NCI-H774 (cell line): ENCODE measurements at regions not wholly inside any gene's neighbourhood (a gene's known extent, or its start where the extent isn't known, plus 50 kb on each side); places are given as distances from the start of the nearest gene placed in this dataset.

ENCODE experiments used
- DNase-seq: peaks from one replicate; lab custom pipeline; 2025; lab: John Stamatoyannopoulos, UW

DNA sequence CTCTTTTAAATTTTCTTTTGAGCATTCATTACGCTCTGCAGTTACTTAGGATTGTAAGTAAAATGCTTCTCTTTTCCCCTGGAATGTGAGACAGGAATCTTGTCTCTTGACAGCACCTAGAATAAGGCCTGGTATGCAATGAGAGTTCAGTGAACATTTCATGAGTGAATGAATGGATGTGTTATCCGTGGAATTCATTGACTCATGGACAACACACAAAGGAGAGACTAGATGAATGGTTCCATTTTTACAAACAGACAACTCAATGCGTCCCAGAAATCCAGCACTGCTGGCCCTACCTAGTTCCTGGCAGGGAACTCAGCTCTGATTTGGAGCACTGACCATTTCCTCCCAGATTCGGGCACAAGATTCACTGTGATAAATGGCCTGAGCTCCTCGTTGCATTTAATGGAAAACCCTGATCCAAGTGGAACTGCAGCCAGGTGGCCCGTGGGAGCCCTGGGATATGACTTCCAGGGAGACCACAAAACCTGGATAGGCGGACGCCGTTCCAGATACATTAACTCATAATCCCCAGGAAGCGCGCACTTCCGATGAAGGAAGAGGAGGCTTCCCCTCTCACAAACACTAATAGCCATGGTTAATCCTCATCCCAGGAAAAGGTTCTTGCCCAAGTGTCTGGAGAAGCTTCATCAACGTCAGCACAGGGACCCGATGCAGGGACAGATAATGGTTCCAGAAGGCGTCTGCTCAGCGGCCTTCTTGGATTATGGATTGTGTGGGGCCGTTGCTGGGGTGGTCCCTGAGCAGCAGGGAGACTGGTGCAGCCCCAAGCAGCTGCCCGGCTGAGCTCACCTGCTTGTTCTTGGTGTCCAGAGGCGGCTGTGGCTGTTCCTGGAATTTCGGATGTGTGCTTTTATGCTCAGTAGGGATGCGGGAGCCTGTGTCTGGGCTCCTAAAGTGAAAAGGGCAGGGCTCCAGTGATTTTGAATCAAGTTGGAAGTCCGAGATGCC is 211.1 kb upstream of the TSHZ3 start:
- DNase-seq, result no peak

GRCh38 chr19:31562966-31563612 is 213.9 kb upstream of the TSHZ3 start:
- DNase-seq, result no peak

GRCh38 chr19:31567776-31568175 is 218.5 kb upstream of the TSHZ3 start:
- DNase-seq, result no peak

DNA sequence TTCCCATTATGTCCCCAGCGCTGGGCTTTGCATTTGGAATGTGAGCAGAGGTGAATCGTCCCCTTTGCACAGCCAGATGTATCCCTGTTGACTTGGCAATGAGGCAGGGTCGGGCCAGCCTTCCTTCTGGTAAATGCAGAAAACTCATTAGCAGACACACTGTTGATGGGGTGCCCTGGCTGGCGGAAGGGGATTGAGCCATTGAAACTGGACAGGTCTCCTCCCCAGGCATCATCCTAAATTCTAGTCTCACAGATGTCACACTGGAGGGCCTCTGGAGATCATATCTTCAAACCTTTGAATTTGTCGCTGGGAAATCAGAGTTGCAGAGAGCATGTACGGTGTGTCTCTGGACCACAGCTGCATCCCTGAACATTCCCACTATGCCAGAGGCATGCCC is 219.5 kb upstream of the TSHZ3 start:
- no peak for DNase-seq

DNA sequence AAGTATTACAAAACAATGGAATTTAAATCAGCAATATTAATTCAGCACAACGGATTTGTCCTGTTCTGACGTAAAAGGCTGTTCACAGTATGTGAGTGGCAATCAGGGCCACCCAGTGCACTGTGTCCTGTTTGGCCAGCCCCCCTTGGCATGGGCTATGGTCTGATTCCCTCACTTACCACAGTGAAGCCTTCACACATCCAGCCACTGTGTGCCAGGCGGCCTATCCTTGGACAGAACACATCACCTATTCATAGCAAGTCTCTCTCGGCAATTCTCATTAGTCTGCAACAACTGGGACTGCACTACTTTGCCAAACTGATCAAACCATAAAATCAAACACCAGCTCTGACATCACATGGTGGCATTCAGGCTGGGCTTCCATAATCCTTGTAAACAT is 221.5 kb upstream of the TSHZ3 start:
- DNase-seq, result no peak

- no peak for DNase-seq
Measured at GRCh38 chr19:31572102-31572975, 223.1 kb upstream of the TSHZ3 start.

- no peak for DNase-seq
Measured at GRCh38 chr19:31572976-31573298, 223.7 kb upstream of the TSHZ3 start.

DNA sequence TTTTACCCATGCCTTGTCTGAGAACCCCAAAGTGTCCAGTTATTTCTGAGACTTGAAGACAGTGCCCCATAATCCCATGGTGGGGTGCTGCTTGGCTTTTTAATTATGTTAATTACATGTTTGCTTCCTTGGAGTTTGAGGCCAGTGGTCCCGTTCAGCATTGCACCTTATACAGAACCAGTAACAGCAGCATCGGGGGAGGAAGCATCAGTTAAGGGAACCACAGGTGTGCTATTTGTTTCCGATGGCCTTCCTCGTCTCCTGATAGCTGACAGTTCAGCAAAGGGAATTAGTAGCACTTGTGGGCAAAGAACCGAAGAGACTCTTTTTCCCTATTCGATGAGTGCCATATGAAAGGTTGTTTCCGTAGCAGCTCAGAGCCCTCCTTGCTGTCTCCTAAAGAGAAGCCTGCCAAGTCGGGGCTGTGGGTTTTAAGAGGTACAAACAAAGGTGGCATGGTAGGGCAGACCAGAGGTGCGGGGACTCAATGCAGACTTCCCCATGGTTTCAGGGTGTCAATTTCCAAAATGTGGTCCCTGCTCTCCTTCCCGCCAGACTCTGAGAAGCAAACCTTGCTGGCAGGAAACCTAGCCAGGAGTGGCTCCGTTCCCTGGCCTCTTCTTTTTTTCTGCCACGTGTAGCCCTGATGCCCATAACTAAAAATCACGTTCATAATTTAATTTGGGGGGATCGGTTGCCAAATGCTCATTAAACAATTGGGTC is 225.2 kb upstream of the TSHZ3 start:
- DNase-seq, result no peak

- DNase-seq, result no peak
Measured at GRCh38 chr19:31575846-31576335, 226.7 kb upstream of the TSHZ3 start.

DNA sequence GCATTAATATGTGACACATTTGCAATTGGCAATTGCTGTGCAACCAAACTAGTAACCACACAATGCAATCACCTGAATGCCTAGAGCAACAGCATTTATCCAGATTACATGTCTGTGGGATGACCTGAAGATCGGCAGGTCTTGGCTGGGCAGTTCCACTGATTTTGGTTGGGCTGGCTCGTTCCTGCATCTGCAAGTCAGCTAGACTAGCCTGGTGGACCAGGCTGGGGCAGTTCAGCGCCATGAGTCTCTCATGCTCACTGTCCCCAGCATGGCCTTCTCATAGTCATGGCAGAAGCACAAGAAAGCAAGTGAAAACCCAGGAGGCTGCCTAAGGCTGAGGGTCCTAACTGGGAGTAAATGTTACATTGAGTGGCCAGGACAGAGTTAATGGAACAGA is 229.1 kb upstream of the TSHZ3 start:
- no peak for DNase-seq

DNA sequence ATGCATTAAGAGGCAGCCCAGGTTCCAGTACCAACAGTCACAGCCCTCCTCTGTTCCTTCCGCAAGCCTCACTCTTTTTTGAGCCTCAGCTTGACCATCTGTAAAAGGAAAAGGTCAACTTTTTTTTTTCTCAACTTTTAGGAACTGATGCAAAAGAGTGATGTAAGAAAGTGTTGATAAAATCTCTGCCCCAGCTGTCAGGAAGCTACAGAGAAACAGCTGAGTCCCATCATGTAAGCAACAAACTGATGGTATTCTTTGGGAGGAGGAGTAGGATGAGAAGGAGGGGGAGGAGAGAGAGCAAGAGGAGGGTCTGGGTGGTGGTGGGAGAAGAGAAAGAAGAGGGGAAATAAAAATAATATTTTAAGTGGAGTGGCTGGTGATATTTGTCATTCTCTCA is 233.9 kb upstream of the TSHZ3 start:
- DNase-seq, result no peak

- no peak for DNase-seq
Measured at GRCh38 chr19:31586282-31586681, 237.0 kb upstream of the TSHZ3 start.

DNA sequence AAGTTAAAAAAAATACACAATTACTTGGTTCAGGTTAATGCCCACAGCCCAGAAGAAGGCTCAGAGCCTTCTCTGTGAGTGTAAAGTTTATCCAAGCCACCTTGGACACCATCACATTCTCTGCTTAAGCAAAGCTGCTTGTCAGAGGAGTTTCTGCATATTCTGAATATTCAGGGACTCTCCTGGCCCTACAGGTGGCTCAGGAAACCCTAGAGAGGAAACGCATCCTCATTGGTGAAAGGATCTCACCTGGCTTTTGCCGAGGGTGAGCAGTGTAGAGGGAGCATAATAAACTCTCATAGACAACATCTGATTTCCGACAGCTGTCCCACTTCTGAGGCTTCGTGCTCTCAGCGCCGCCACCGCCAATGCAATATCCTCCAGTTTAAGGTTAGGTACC is 239.9 kb upstream of the TSHZ3 start:
- no peak for DNase-seq

DNA sequence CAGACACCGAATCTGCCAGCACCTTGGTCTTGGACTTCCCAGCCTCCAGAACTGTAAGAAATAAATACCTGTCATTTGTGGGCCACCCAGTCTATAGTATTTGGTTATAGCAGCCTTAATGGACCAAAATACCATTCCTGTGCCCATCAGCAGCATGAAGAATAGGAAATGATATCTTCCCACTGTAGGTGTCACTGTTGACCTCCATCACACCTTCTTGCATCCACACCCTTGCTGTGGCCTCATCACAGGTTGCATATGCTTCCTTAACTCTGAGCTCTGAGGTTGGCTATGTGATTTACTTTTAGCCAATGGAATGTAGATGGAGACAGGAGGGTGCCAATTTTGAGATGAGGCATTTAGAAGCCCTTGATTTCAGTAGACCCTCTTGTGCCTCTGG is 242.0 kb upstream of the TSHZ3 start:
- no peak for DNase-seq

- DNase-seq, result no peak
Measured at GRCh38 chr19:31592456-31592855, 243.2 kb upstream of the TSHZ3 start.

DNA sequence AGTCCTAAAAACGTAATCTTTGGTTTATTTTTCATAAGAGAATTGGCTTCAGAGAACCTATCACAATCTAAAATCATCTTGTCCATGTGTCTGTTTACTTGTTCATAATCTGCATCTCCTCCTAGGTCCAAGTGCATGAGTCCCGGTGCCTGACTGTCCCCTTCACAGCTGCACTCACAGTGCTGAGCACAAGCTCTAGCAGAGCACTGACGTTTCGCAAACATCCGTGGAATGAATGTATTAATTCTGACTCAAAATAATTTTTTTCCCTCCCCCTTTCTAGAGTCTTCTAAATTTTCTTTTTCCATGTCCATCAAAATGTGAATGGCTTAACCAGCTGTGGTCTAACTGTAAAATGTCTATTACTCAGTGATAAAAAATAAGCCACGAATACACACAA is 245.5 kb upstream of the TSHZ3 start:
- DNase-seq, result no peak

GRCh38 chr19:31595521-31595920 is 246.3 kb upstream of the TSHZ3 start:
- no peak for DNase-seq

DNA sequence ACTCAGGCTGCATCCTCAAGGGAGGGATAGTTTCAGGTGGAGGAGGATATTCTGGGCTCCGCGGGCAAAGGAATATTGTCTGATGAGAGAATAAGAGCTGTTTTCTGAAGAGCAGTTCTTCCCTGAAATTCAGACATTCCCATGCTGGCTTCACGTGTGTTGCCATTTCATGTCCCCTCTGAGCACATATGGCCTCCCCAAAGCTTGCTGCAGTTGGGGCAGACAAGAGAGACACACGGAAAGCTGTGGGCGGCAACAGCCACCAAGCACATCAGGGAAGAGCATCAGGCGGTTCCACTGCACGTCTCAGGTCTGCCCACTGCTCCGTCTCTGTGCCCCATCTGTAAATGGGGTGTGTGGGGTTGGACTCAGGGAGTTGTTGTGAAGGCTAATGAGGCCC is 247.5 kb upstream of the TSHZ3 start:
- no peak for DNase-seq

DNA sequence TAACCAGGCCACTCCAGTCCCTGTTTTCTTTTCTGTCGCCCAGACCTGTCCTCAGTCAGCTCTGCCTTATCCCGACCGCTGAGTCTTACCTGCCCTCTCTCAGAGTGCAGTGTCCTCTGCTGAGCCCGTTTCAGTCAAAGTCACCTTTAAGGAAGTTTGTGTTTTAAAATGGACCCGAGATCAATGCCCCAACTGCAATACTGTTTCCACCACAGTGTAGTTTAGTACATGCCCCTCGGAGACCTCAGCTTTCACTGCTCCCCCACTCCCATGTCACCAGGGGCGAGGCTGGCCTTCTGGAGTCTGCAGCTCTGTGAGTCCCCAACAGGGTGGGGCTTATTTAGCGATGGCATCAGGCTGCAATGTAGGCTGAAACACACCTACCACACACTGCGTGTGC is 248.4 kb upstream of the TSHZ3 start:
- no peak for DNase-seq

DNA sequence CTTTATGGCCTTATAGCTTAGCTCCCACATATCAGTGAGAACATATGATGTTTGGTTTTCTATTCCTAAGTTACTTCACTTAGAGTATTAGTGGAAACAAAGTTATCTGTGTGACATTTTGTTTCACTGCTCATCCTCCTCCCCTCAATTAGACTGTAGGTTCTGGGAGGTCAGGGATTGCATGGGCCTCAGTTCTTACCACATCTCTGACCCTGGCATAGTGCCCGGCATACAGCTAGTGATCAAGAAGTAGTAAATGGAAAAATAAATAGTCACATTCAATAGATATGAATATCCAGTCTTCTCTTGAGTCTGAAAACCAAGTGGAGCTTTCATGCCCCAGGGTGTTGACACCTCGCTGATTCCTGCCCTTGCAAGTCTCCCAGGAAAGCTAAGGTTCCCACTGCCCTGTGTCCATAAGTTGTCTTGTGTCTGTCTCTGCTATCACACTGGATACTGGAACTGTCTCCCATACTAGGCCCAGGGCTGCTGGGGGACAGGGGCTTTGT is 249.5 kb upstream of the TSHZ3 start:
- no peak for DNase-seq

GRCh38 chr19:31600731-31601295 is 251.6 kb upstream of the TSHZ3 start:
- DNase-seq, result no peak
